ENCODE measurements at regions not wholly inside any gene's neighbourhood (a gene's known extent, or its start where the extent isn't known, plus 50 kb on each side); places are given as distances from the start of the nearest gene placed in this dataset.

GRCh38 chr2:39990335-39990900, 211.4 kb upstream of the THUMPD2 start:
- TF ChIP-seq, protein P1, sequence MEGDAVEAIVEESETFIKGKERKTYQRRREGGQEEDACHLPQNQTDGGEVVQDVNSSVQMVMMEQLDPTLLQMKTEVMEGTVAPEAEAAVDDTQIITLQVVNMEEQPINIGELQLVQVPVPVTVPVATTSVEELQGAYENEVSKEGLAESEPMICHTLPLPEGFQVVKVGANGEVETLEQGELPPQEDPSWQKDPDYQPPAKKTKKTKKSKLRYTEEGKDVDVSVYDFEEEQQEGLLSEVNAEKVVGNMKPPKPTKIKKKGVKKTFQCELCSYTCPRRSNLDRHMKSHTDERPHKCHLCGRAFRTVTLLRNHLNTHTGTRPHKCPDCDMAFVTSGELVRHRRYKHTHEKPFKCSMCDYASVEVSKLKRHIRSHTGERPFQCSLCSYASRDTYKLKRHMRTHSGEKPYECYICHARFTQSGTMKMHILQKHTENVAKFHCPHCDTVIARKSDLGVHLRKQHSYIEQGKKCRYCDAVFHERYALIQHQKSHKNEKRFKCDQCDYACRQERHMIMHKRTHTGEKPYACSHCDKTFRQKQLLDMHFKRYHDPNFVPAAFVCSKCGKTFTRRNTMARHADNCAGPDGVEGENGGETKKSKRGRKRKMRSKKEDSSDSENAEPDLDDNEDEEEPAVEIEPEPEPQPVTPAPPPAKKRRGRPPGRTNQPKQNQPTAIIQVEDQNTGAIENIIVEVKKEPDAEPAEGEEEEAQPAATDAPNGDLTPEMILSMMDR (IDR thresholded peaks at IDR 0.05), result no peak
- TF ChIP-seq POLR2A (IDR thresholded peaks at IDR 0.05), result no peak

Data from adrenal gland (tissue), 5 donors.